ENCODE measurements at regions not wholly inside any gene's neighbourhood (a gene's known extent, or its start where the extent isn't known, plus 50 kb on each side); places are given as distances from the start of the nearest gene placed in this dataset.
"Not testable (repeated sequence)": the region's sequence is repeated elsewhere in the genome, so short reads cannot be mapped to it uniquely, and the experiment has no call there.

DNA sequence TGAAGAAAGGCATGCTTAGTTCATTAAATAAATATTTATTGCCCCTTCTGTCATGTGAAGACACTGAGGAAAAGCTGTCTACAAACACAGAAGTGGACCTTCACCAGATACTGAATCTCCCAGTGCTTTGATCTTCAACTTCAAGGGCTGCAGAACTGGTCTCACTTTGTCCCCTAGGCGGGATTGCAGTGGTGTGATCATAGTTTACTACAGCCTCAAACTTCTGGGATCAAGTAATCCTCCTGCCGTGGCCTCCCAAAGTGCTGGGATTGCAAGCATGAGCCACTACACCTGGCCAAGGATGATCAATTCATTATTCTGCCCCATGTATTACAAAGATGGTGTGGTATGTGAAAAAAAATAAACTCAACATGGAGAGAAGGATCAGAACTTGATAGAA, 496.2 kb upstream of the HS3ST5 start:
- in situ Hi-C loops (cut with HindIII; ENCODE audit: low sequenced_read_pairs), result no loop called here
- no peak overlapping the region for H3K4me3 ChIP-seq (ENCODE audit: low read depth, low read length)
- DNase-seq (ENCODE audit: low read depth, low spot score), result no peak
- TF ChIP-seq, protein P1, sequence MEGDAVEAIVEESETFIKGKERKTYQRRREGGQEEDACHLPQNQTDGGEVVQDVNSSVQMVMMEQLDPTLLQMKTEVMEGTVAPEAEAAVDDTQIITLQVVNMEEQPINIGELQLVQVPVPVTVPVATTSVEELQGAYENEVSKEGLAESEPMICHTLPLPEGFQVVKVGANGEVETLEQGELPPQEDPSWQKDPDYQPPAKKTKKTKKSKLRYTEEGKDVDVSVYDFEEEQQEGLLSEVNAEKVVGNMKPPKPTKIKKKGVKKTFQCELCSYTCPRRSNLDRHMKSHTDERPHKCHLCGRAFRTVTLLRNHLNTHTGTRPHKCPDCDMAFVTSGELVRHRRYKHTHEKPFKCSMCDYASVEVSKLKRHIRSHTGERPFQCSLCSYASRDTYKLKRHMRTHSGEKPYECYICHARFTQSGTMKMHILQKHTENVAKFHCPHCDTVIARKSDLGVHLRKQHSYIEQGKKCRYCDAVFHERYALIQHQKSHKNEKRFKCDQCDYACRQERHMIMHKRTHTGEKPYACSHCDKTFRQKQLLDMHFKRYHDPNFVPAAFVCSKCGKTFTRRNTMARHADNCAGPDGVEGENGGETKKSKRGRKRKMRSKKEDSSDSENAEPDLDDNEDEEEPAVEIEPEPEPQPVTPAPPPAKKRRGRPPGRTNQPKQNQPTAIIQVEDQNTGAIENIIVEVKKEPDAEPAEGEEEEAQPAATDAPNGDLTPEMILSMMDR (IDR thresholded peaks at IDR 0.05; ENCODE audit: low read depth, low read length), result no peak

DNA sequence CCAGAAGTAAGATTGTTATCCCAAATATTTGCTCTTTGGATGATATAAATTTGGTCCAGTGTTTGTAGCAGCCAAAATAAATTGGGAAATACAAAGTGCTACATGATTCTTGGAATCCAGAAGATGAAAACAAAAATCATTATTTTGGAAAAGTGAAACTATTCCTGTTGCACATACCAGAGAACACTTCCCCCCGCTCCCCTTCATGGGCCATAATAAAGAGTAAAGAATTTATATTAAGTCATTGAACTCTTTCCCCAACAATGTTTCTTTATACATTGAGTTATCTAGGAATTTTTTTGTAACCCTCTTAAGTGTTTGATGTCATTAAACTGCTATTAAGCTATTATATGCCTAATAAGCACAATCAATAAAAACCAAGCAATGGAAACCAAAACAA, 490.4 kb upstream of the HS3ST5 start:
- in situ Hi-C loops (cut with HindIII; ENCODE audit: low sequenced_read_pairs), result no loop called here
- TF ChIP-seq, protein P1 (IDR thresholded peaks at IDR 0.05; ENCODE audit: low read depth, low read length), result no peak
- DNase-seq (ENCODE audit: low read depth, low spot score), result no peak

DNA sequence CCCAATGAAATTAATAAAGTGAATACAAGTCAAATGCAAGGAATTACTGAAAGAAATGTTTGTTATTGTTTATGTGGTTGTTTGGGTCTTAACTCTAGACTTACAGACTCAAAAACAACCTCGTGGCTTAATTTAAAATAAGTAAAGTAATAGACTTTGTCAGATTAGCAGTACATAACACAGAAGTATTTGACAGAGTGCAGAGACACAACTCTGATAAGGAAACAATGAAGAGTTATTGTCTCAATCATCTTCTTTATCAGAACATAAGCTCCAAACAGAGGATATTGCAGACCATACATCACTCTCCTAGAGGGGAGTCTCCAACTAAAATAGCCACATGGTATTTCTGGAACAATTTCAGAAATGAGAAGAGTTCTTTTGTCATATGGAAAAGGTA, 487.7 kb upstream of the HS3ST5 start:
- no peak for DNase-seq (ENCODE audit: low read depth, low spot score)
- in situ Hi-C loops (cut with HindIII; ENCODE audit: low sequenced_read_pairs), result no loop called here
- TF ChIP-seq, protein P1 (IDR thresholded peaks at IDR 0.05; ENCODE audit: low read depth, low read length), result no peak
- H3K4me3 ChIP-seq (ENCODE audit: low read depth, low read length), result no peak overlapping the region

More for the DNA sequence above, 490.4 kb upstream of the HS3ST5 start:
- H3K4me3 ChIP-seq (ENCODE audit: low read depth, low read length), result no peak overlapping the region

DNA sequence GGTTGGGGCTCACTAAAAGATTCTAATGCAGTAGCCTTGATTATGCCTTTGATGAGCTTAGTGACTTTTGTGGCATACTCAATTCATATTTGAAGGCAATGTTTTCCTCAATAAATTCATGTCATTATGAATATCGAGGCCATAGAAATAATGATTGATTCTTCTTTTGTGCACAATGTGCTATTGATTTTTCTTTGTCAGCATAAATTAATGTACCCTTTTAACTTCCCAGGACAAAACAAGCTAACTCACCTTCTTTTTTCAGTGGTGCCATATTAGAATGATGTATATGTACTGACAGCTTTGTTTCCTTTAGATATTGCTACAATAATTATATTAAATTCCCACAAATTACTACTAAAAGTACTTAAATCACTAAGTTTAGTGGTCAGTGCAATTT, 484.3 kb upstream of the HS3ST5 start:
- in situ Hi-C loops (cut with HindIII; ENCODE audit: low sequenced_read_pairs), result no loop called here
- DNase-seq (ENCODE audit: low read depth, low spot score), result no peak
- no peak overlapping the region for H3K4me3 ChIP-seq (ENCODE audit: low read depth, low read length)
- TF ChIP-seq, protein P1 (IDR thresholded peaks at IDR 0.05; ENCODE audit: low read depth, low read length), result no peak

DNA sequence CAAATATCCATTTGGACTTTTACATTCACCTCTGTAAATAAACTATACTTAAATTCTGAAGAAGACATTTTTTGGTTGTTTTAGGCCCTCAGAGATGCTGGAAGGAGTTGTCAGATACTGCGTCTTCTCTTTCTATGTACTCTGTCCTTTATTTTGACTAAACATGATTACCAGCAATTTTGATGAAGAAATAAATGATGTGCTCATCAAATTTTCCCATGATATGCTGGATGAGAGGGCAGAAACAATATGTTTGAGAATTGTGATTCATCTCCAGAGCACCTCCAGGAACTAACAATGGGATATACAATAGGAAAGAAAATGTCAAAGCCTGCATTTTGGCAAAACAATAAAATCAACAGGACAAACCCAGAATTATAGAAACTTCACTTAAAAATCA, 481.6 kb upstream of the HS3ST5 start:
- in situ Hi-C loops (cut with HindIII; ENCODE audit: low sequenced_read_pairs), result no loop called here
- DNase-seq (ENCODE audit: low read depth, low spot score), result no peak
- TF ChIP-seq, protein P1 (IDR thresholded peaks at IDR 0.05; ENCODE audit: low read depth, low read length), result no peak
- H3K4me3 ChIP-seq (ENCODE audit: low read depth, low read length), result no peak overlapping the region

DNA sequence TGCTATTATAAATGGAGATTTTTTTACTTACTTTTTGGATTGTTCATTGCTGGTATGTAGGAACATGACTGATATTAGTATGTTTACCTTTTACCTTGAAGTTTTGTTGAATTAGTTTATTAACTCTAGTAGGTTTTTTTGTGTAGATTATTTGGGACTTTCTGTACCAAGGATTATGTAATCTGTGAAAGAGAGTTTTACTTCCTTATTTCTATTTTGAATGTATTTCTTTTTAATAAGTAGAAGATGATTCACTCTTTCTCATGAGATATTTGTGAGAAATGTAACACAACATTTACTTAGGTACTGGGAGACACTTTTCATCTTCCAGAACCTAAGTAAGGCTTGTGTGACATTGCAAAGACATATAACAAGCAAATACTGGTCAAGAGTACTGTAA, 473.9 kb upstream of the HS3ST5 start:
- in situ Hi-C loops (cut with HindIII; ENCODE audit: low sequenced_read_pairs), result no loop called here
- TF ChIP-seq, protein P1 (IDR thresholded peaks at IDR 0.05; ENCODE audit: low read depth, low read length), result no peak
- no peak overlapping the region for H3K4me3 ChIP-seq (ENCODE audit: low read depth, low read length)
- no peak for DNase-seq (ENCODE audit: low read depth, low spot score)

DNA sequence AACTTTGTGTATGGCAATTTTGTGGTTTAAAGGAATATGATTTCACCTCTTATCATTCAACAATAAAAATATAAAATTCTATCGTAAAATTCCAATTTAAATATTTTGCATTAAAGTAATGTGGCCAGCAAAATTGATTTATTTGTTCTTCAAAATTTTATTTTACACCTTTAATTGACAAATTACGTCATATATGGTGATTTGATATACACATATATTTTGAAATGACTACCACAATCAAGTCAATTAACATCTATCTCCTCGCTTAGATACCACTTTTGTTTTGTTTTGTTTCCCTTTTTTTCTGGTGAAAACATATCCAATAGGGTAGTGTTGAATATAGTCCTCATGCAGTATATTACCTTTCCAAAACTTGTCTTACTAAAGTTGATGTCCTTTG, 467.6 kb upstream of the HS3ST5 start:
- TF ChIP-seq, protein P1 (IDR thresholded peaks at IDR 0.05; ENCODE audit: low read depth, low read length), result no peak
- no peak overlapping the region for H3K4me3 ChIP-seq (ENCODE audit: low read depth, low read length)
- DNase-seq (ENCODE audit: low read depth, low spot score), result no peak
- in situ Hi-C loops (cut with HindIII; ENCODE audit: low sequenced_read_pairs), result no loop called here

DNA sequence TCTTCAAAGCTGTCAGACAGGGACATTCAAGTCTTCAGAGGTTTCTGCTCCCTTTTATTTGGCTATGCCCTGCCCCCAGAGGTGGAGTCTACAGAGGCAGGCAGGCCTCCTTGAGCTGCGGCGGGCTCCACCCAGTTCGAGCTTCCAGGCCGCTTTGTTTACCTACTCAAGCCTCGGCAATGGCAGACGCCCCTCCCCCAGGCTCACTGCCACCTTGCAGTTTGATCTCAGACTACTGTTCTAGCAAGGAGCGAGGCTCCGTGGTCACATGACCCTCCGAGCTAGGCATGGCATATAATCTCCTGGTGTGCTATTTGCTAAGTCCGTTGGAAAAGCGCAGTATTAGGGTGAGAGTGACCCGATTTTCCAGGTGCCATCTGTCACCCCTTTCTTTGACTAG, 462.6 kb upstream of the HS3ST5 start:
- H3K4me3 ChIP-seq (ENCODE audit: low read depth, low read length); DNase-seq (ENCODE audit: low read depth, low spot score); in situ Hi-C loops (cut with HindIII; ENCODE audit: low sequenced_read_pairs): not testable (repeated sequence)

All from astrocyte of the spinal cord (primary cell).